Dermis blood vessel endothelial cell (primary cell): ENCODE measurements at regions not wholly inside any gene's neighbourhood (a gene's known extent, or its start where the extent isn't known, plus 50 kb on each side); places are given as distances from the start of the nearest gene placed in this dataset.

Experiments
- DNase-seq: peaks from one replicate; pipeline ENCODE4 v3.0.0; 2010

DNA sequence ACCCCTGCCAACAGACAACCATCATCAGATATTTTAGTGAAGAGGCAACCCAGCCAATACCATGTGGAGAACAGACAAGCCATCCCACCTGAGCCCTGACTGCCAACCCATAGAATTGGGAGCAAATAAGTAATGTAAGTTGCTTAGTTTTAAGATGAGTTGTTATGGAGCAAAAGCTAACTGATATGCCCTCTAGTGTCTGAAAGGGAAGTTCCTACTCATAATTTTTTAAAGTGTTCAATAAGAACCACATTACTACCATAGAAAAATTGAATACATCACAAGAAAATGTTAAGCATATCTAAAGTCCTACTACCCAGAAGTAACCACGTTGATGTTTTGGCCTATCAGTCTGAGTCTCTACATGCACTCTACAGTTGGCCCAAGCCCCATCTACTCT is 50.8 kb upstream of the SLC36A4 start:
- peak; percentile 14 for DNase-seq

DNA sequence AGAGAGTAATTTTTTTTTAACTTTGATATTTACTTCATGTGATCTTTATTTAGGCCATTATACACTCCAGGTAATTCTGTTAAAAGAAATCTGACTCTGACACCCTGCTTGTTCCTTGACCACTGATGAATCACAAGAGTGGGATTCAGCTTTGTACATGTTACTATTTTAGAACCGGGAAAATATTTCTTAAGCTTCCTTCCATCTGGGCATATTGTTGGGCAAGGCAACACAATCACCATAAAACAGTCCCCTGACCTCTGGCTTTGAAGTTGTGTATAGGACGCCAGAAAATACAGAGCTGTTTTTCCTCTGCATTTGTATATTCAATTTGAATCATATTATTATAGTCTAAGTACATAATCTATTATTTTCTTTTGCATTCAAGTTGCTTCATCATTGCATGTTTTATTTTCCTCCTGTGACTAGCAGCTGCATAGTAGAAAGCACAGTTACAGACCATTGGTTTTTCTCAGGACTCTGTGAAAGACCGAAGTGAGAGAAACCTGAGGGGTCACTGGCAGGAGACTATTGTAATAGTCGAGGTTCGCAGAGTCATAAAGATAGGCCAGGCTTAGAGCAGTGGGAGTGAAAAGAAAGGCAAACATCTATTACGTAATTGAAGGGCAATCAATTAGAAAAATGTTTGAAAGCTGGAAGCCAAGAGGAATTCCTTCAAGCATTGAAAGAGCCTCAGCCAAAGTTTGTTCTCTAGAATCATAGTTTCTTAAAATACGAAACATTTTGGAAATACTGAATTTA is 51.8 kb upstream of the SLC36A4 start:
- no peak for DNase-seq

DNA sequence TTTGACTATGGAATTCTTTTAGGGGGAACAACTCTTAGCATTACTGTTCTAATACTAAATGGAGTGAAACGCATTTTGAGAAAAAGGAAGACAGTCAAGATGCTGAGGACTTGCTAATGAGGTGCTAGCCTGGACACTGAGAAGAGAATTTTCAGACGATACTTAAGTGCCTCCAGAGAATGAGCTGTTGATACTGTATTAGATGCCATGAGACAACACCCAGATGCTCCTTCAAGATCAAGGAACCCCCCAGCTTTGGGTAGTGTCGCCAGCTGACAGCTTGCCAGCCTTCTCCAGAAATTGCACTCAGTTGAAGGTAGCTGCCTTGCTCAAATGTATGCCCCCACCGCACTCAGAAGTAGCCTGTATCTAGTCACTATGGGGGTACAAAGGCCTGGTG is 52.5 kb upstream of the SLC36A4 start:
- no peak for DNase-seq

DNA sequence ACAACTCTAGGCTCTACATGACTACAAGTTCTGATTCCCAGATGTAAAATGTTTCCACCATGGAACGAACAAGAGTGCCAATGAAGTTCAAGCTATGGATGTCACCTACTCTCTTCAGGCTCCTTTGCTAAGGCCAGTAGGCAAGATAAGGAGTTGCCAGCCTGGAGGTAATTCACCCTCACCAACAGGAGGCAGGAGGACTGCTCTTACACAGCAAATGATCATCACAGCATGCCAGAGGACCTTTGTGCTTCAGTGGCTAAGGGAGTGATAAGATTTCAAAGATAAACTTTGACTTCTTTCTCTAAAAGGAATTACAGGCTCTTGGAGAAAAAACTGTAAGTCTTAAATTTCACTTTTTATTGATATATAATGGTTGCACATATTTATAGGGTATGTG is 54.1 kb upstream of the SLC36A4 start:
- no peak for DNase-seq

DNA sequence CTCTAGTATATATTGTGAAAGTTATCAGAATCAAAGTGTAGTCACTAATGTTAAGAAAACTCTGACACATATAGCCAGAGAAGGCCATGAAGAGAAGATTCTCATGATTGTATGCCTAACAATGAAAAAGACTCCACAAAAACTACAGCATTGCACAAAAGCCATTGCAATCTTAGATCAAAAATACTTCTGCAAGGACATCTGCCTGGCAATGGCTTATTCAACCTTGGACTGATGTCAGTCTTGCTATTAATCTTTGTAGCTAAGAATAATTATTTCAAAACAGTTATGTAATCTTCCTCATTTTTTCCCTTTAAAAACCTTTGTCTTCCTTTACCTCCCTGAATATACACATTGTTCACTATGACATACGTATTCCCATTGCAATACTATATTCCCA is 55.3 kb upstream of the SLC36A4 start:
- DNase-seq = no peak

DNA sequence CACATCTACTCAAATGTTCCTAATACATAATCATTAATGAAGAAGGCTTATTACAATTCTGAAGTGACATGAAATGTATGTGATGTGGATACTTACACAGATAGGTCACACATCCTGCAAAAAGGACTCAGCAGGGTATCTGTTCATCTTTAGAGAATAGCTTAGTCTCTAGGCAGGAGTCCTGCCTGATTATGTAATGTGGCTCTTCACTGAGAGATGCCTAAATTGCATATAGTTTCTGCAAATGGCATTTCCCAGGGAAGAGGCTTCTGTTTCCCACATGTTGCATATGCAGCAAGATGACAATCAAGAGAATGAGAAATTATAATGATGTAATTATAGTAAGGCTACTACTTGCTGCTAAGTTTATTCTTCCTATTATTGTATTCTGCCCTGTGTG is 58.8 kb upstream of the SLC36A4 start:
- no peak for DNase-seq

DNA sequence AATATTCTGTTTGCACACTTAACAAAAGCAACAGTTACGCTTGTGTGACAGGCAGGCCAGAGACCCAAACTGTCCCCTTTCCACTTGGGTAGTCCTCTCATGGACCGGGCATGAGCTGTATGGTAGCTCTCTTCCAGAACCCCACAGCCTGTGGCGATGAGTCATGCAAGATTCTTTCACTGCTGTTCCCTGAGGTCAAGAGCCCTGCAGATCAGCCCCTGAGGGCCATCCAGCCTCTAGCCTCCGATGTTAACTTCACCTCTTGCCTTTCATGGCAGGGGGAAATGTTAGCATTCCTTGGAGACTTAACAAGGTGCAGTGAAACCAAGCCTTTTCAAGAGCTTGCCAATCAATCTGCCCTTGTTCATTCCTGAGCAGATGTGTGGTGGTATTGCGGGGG is 63.2 kb upstream of the DEUP1 start:
- DNase-seq = no peak

DNA sequence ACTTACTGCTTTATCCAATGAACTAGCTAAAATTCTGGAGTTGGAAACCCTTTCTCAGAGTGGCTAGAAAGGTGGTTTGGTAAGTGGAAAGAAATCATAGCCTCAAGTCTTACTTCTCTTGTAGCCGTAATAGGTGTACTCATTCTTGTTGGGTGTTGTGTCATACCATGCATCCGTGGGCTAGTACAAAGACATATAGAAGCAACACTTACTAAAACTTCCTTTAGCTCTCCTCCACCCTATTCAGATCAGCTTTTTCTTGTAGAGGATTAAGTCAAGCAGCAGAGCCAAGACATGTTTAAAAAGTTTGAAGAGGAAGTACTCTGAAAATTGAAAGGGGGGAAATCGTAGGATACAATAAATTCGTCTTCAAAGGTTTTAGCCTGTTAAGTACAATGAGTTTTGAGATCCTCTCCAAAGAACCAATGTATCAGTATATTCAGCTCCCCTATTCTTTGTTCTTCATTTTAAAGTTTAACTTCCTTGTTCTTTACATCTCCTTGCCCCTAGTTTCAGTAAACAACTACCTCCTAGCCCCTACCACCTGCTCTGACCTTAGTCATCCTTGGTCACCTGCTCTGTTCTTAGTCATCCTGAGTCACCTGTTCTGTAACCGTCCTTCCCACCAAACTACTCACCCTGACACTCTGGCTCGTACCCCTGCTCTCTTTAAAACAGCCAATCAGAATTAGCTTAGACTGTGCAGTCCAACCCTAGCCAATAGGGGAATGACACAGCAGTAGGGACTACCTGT is 62.1 kb upstream of the DEUP1 start:
- no peak for DNase-seq

DNA sequence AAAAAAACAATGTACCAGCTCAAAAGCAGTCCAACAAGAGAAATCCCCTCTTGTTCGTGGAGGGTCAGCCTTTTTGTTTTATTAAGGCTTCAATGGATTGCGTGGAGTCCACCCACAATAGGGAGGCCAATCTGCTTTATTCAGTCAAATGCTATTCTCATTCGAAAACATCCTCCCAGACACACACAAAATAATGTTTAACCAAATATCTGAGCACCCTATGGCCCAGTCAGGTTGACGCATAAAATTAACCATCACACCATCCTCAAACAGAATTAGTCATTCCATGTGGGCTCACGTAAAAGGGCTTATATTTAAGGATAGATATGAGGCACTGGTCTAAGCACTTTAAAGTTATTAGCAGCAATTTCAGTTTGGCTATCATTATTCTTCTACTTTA is 58.9 kb upstream of the DEUP1 start:
- no peak for DNase-seq

DNA sequence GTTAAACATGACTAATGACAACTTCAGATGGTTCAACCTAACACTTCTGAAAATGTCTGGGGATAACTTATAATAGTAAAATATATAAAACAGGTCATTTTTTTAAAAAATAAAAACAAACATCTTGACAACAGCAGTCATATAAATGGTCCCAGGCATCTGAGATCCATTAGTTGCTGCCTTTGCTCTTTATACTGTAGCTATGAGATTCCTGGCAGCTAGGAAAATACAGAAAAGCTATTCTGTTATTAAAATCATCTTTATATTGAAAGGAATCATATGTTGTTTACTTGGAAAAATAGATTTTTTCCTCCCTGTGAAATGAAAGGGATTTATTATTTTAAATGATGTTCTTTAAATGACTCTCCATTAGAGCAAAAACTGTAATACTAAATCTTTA is 55.7 kb upstream of the DEUP1 start:
- no peak for DNase-seq

DNA sequence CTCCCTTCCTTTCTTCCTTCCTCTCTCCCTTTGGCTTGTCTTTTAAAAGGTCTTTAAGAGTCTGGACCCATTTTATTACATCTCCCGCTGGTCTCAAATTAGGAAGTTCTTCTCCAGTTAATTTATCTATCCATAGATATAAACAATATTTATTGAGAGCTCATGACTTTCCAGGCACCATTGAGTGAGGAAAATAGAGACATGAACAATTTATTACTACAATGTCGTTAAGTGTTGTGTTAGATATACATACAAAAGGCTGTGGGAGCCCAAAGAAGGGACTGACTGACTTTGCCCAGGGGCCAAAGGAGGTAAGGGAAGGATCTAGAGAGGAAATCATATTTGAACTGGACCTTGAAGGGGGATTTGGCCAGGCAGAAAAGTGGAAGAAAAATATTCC is 51.6 kb upstream of the DEUP1 start:
- no peak for DNase-seq

DNA sequence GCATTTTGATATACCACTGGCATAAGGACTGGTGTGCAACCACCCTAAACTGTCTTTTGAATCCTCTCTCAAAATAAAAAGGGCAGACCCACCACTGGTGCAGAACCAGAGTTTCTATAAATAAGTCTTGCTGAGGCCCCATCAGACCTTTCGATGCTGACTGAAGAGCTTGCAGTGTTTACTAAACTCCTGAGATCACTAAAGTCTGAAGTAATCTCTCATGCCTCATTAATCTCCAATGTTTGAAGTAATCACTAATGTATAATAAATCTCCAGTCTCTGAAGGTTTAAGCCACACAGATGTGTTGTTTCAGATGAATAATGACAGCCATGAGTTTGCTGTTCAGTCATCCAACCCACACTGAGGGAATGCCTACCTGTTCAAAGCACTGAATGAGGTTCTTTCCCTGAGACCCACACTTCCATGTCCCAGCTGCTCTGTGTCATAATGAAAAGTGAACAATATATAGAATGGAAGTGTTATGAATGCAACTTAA is 50.6 kb upstream of the DEUP1 start:
- DNase-seq = no peak
